ENCODE measurements at regions not wholly inside any gene's neighbourhood (a gene's known extent, or its start where the extent isn't known, plus 50 kb on each side); places are given as distances from the start of the nearest gene placed in this dataset.
"Not testable (repeated sequence)": the region's sequence is repeated elsewhere in the genome, so short reads cannot be mapped to it uniquely, and the experiment has no call there.

DNA sequence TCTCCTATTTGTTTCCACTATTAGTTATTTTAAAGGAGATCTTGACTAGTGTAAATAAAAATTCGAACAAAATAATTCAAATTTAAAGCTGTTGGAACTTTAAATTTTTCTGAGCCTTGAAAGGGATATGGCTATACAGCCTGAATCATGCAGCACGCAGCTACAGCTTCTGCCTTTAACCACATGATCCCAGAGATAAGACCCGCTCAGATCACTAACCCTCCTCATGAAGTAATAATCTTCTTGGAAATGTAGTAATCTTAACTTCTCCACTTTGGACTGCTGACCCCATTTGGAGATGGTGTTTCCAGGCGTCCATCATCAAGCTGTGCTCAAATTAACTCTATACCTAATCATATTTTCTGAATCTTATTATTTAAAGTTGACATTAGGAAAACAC lies 336.6 kb downstream of the DSC3 start:
- DNase-seq (ENCODE audit: low read depth) = no peak

DNA sequence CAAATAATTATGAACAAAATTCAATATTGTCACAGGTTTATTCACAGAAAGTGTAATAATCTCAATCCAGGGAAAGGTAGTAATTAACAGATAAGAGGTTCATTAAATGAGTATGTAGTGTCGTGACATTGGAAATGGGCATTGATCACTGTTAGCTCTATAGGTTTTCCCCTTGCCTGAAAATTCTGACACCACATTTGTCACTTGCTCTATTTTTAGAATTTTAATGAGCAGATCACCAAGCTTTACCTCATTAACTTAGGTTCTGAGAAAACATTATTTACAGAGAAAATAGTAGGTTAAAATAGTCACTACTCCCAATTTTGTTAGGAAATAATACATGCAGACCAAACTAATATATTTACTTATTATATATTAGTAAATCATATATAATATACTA lies 344.0 kb downstream of the DSC3 start:
- no peak for DNase-seq (ENCODE audit: low read depth)

DNA sequence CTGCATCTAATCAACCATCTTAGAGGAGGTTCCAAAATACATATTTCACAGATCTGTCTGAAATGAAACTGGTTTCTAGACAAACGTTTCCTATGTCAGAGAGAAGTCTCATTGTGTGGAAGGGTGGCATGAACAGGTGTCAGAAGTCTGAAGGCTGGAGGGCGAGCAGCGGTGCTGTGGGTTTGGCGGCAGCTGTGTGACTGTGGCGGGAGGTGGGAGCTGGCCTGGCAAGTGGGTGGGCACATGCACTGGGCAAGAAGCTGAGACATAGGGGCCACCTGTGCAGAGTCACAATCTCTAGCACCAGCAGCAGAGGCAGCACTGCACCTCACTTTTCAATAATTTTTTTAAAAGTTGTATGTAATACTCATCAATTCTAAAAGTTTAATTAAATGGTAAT lies 346.3 kb downstream of the DSC3 start:
- no peak for DNase-seq (ENCODE audit: low read depth)

DNA sequence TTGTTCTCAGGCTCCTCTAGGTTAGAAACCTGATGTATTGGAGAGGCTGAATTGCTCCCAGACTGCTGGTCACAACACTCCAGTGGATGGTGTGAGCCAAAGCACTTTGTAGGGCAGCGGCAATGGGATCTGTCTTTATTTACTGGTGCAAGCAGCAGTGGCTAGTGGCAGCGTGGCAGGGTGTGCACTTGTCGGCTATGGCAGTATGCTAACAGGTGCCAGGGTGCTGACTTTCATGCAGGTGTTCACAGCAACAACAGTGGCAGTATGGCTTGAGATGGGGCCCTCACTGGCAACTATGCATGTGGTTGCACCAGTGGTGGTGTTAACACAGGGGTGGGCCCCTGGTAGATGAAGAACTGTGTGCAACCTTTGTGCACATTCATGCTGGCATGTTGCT lies 347.8 kb downstream of the DSC3 start:
- DNase-seq (ENCODE audit: low read depth) = no peak

- no peak for DNase-seq (ENCODE audit: low read depth)
Observed at GRCh38 chr18:30689216-30689615, 353.3 kb downstream of the DSC3 start.

DNA sequence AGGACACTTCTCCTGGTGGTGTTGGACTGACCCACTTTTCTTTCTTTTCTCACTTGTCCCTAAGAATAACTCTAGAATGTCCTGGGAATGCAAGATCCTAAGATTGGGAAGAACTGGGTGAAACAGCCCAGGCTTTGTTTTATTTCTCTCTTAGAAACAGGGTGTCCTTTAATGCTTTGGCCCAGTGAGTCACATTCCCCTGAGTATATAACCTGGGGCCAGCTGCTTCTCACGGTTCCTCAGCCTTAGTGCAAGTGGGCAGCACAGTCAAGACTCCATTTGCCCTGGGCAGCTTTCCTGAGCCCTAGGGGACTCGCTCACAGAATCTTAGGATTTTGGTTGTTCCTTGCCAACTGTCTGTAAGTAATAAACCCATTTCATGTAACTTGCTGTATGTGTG lies 355.0 kb downstream of the DSC3 start:
- DNase-seq (ENCODE audit: low read depth) = no peak

DNA sequence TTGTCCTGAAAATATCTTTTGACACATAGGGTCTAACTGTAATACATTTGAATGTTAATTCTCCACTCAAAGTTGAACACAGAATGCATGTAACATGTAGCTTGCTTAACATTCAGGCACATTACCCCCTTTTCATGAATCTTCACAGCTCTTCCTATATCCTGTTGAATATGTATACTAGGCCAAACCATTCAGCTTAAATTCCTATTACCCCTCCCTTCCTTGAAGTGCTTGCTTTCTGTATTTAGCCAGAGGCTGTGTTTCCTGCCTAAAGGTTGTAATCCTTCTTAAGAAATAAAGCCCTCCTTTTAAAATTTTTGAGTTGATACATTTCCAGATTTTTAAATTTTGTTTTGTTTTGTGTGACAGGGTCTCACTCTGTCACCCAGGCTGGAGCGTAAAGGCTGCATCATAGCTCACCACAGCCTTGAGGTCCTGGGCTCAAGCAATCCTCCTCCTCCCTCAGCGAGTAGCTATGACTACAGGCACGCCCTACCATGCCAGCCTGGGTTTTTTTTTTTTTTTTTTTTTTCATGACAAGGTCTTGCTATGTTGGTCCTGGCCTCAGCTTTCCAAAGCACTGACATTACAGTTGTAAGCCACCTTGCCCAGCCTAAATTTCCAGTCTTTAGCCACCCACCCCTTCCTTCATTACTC lies 357.6 kb downstream of the DSC3 start:
- no peak for DNase-seq (ENCODE audit: low read depth)

DNA sequence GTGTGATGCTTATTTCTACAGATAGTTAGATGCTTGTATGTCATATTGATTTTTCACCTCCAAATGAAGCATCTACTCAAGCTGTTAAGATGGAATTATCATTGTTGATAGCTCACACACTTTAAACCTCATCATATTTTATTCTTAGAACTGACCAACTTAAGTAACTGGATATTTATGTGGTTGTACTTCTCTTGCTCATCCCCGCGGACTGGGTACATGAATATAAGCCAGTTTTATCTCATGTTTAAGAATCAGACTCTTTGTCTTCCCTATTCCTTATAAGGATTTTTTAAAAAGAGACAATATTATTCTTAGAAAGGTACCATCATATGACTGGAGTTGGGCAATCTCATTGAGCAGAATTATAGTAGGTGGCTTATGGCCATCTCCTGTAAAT lies 358.7 kb downstream of the DSC3 start:
- DNase-seq (ENCODE audit: low read depth) = no peak

DNA sequence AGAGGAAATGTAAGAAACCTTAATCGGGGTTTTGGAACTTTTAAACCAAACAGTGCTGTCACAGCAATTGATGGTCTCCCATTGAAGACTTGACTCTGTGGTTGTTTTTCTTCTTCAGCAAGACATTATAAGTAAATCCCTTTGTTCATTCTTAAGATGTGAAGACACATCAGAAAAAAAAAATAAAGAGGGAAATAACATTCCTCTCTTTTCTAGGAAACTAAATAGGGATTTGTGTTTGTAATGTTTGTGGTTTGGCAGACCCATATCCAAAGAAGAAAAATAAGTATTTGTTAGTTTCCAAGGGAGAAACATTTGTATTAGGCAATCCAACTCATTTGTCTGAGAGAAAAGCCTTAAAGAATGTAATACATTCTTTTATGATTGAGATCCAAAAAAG lies 359.9 kb downstream of the DSC3 start:
- no peak for DNase-seq (ENCODE audit: low read depth)

GRCh38 chr18:30679285-30679930 lies 363.1 kb downstream of the DSC3 start:
- no peak for DNase-seq (ENCODE audit: low read depth)

DNA sequence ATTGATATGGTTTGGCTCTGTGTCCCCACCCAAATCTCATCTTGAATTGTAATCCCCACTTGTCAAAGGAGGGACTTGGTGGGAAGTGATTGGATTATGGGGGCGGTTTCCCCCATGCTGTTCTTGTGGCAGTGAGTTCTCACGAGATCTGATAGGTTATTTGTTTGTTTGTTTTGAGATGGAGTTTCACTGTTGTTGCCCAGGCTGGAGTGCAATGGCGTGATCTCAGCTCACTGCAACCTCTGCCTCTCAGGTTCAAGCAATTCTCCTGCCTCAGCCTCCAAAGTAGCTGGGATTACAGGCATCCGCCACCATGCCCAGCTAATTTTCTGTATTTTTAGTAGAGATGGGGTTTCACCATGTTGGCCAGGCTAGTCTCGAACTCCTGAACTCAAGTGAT lies 364.7 kb downstream of the DSC3 start:
- DNase-seq (ENCODE audit: low read depth) = not testable (repeated sequence)

- DNase-seq (ENCODE audit: low read depth) = no peak
Observed at GRCh38 chr18:30676053-30676480, 366.5 kb downstream of the DSC3 start.

DNA sequence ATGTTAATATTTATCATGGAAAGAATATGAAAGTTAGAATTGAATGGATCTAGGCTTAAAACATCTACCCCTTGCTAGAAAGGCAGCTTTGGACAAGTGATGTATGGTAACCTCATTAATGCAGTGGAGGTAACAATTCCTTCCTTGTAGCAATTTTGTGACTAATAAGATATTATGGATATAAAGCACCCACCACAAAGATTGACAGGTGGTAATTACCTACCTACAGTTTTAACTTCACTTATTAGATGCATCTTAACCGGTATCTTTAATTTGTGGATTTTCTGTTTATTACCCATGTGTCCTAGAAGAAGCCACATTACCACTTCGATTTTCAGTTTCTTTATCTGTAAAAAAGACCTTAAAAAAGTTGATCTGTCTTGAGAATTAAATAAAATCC lies 367.0 kb downstream of the DSC3 start:
- no peak for DNase-seq (ENCODE audit: low read depth)

DNA sequence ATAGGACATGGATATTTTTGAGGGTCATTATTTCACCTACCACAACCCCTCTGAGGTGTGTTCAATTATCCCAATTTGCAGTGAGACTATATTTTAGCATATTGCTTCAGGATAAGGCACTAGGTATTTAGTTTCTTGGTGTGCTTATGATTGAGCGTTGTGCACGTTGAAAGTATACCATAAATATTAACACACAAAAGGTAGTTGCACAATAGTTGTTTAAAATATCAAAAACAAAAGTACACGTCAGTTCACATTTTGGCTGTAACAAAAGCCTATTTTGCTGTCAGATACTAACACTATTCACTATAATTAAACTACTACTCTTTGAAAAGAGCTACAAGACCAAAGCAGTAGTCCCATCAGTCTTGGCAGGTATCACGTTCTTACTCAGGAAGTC lies 367.5 kb downstream of the DSC3 start:
- DNase-seq (ENCODE audit: low read depth) = no peak

GRCh38 chr18:30674596-30674995 lies 367.9 kb downstream of the DSC3 start:
- no peak for DNase-seq (ENCODE audit: low read depth)

DNA sequence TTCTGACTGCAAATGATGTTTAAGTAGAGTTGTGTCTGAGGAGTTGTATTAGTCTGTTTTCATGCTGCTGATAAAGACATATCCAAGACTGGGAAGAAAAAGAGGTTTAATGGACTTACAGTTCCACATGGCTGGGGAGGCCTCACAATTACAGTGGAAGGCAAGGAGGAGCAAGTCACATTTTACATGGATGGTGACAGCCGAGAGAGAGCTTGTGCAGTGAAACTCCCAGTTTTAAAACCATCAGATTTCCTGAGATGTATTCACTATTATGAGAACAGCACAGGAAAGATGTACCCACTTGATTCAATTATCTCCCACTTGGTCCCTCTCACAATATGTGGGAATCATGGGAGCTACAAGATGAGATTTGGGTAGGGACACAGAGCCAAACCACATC lies 370.1 kb downstream of the DSC3 start:
- DNase-seq (ENCODE audit: low read depth) = not testable (repeated sequence)

GRCh38 chr18:30658306-30658705 lies 384.2 kb downstream of the DSC3 start:
- no peak for DNase-seq (ENCODE audit: low read depth)

DNA sequence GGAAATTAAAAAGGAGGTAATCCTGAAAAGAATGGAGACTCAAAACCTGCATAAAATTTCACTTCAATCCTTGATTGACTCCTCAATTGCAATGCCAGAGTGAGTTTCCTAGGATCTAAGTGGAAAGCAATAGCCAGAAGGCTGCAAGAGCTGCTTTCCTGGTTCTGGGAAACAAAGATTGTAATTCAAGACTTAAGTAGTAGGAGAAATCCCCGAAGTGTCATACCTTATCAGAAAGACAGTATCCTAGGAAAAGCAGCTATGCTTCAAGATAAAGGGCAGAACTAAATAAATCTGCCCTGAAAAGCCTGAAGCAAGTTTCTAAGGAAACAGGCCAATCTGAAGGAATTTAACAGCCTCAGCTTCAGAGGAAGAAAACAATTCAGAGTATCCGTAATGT lies 390.2 kb downstream of the DSC3 start:
- no peak for DNase-seq (ENCODE audit: low read depth)

DNA sequence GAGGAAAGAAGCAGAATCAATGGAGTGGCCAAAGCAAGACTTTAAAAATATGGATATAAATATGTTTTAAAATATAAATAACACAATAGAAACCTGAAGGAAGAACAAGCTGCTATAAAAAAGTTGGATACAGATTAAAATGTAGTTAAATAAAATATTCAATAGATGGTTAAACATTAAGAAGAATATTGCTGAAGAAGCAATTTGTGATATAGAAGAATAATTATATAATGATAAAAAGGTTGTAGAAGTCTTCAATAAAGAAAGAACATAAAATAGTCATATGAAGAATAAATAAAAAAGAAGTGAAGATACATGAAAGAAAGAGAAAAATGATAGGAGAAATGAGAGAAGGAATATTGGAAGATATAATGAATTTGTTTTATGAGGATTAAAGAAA lies 392.0 kb downstream of the DSC3 start:
- DNase-seq (ENCODE audit: low read depth) = no peak

DNA sequence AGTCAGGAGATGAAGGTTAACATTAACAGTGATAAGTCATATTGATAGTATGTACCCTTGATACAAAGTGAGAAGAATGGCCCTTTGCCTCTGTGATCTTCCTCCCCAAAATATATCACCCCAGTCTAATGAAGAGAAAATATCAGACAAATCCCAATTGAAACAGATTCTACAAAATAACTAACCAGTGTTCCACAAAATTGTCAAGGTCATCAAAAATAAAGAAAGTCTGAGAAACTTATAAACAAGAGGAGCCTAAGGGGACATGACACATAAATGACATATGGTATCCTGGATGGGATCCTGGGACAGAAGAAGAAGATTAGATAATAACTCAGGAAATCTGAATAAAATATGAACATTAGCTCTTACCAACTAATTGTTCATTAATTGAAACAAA lies 398.4 kb downstream of the DSC3 start:
- DNase-seq (ENCODE audit: low read depth) = no peak

DNA sequence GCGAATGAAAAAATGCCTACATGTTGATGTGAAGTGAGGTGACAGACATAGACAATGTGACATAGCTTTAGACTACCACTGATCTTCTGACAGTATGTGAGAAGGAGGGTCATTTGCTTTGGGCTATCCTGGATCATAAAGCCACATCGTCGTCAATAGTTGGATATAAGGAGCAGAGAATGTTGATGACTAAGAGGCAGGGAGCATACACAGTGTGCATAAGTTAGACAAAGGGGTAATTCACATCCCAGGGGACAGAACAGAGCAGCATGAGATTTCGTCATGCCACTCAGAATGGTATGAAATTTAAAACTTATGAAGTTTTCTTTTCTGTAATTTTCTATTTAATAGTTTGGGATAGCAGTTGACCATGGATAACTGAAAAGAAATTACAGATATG lies 403.2 kb downstream of the DSC3 start:
- DNase-seq (ENCODE audit: low read depth) = no peak

- DNase-seq (ENCODE audit: low read depth) = no peak
Observed at GRCh38 chr18:30634249-30634648, 408.3 kb downstream of the DSC3 start.

GRCh38 chr18:30632071-30632698 lies 410.4 kb downstream of the DSC3 start:
- no peak for DNase-seq (ENCODE audit: low read depth)

DNA sequence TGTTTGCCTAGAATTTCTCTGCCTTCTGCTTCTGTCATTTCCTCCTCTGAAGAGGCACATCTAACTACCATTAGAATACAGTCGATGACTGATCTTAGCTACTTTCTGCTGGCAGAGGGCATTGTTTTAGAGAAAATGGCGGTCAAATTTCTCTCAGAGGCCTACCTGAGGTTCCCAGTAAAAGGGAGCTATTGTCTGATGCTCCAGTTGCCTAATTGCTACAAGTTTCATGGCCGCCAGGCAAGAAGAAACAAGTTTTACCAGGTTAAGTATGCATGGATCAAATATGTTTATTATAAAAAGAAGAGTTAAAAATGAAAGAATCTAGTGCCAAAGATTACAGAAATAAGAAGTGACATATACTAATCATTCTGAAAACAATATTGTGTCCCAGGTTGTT lies 416.6 kb downstream of the DSC3 start:
- no peak for DNase-seq (ENCODE audit: low read depth)

Measured in HS-27A (cell line).